Naive thymus-derived CD4-positive, alpha-beta T cell (primary cell): ENCODE measurements at regions not wholly inside any gene's neighbourhood (a gene's known extent, or its start where the extent isn't known, plus 50 kb on each side); places are given as distances from the start of the nearest gene placed in this dataset.
"Not testable (repeated sequence)": the region's sequence is repeated elsewhere in the genome, so short reads cannot be mapped to it uniquely, and the experiment has no call there.

Source experiments
- ATAC-seq: fragments of 150-1000 bp; cut with Tn5 transposase; 2 replicates; pipeline ENCODE4 v1.10.0; 2021; ENCODE audit warnings: mild to moderate bottlenecking, moderate library complexity
- CTCF ChIA-PET: fragments of 350-600 bp; sonication (Branson Sonifier 250); formaldehyde crosslinking; loops from one replicate; lab custom pipeline; 2021; ENCODE audit warnings: antibody characterized with exemption; lab: Charles Lee
- POLR2A ChIA-PET: fragments of 350-600 bp; sonication (Branson Sonifier 250); formaldehyde crosslinking; loops from one replicate; lab custom pipeline; 2021; ENCODE audit warnings: antibody characterized with exemption, inconsistent platforms; lab: Charles Lee
- DNase-seq, 9 donors: peaks; one replicate each; pipeline versions ENCODE4 v3.0.0 to v3.0.0-alpha.2; 2020 to 2022; ENCODE audit warnings: mixed read lengths in 1 of 9
- H3K27ac ChIP-seq: one replicate; pipeline ENCODE4 v1.7.0; 2013; ENCODE audit warnings: mild to moderate bottlenecking, low read depth, low read length, moderate library complexity
- H3K27me3 ChIP-seq, 2 donors: one replicate each; pipeline ENCODE4 v1.7.0; 2013; ENCODE audit warnings: low read length in 2 of 2, mild to moderate bottlenecking in 2 of 2, moderate library complexity in 2 of 2; ENCODE audit not compliant: control insufficient read depth in 2 of 2, insufficient read depth in 2 of 2
- H3K36me3 ChIP-seq, 3 experiments: 1 replicate in 2 of 3; 2 replicates in 1 of 3; pipeline ENCODE4 v1.7.0; 2013; ENCODE audit warnings: low read length in 3 of 3, mild to moderate bottlenecking in 3 of 3, moderate library complexity in 1 of 3; ENCODE audit not compliant: insufficient read depth in 3 of 3, control insufficient read depth in 2 of 3
- H3K4me1 ChIP-seq, 2 donors: one replicate each; pipeline ENCODE4 v1.7.0; 2013; ENCODE audit warnings: low read length in 2 of 2, mild to moderate bottlenecking in 2 of 2, moderate library complexity in 1 of 2; ENCODE audit not compliant: control insufficient read depth in 2 of 2, insufficient read depth in 2 of 2
- H3K4me3 ChIP-seq: 2 replicates; pipeline ENCODE4 v1.7.0; 2013; ENCODE audit warnings: mild to moderate bottlenecking, low read length
- H3K9me3 ChIP-seq, 3 experiments: 1 replicate in 2 of 3; 2 replicates in 1 of 3; pipeline ENCODE4 v1.7.0; 2013; ENCODE audit warnings: low read length in 3 of 3; ENCODE audit not compliant: control insufficient read depth in 2 of 3
- H3K27ac Mint-ChIP-seq, 9 donors: one replicate each; pipeline ENCODE4 v1.8.0; 2020 to 2022; ENCODE audit warnings: mixed read lengths in 9 of 9, mild to moderate bottlenecking in 8 of 9, moderate library complexity in 5 of 9, inconsistent platforms in 2 of 9
- H3K27me3 Mint-ChIP-seq, 5 donors: one replicate each; pipeline ENCODE4 v1.8.0; 2021 to 2022; ENCODE audit warnings: mixed read lengths in 5 of 5, mild to moderate bottlenecking in 1 of 5
- H3K36me3 Mint-ChIP-seq, 5 donors: one replicate each; pipeline ENCODE4 v1.8.0; 2020 to 2022; ENCODE audit warnings: mixed read lengths in 5 of 5, mild to moderate bottlenecking in 3 of 5, inconsistent platforms in 1 of 5
- H3K4me1 Mint-ChIP-seq, 7 donors: one replicate each; pipeline ENCODE4 v1.8.0; 2020 to 2022; ENCODE audit warnings: mixed read lengths in 7 of 7, mild to moderate bottlenecking in 3 of 7, inconsistent platforms in 1 of 7
- H3K4me3 Mint-ChIP-seq, 10 donors: one replicate each; pipeline ENCODE4 v1.8.0; 2020 to 2022; ENCODE audit warnings: mild to moderate bottlenecking in 10 of 10, mixed read lengths in 10 of 10, moderate library complexity in 6 of 10, inconsistent platforms in 2 of 10
- H3K9me3 Mint-ChIP-seq, 11 donors: one replicate each; pipeline ENCODE4 v1.8.0; 2020 to 2022; ENCODE audit warnings: mixed read lengths in 11 of 11, mild to moderate bottlenecking in 4 of 11, inconsistent platforms in 1 of 11, moderate library complexity in 1 of 11
- intact Hi-C, 2 donors: fragments of 100-400 bp; cut with micrococcal nuclease; formaldehyde crosslinking; loops; one replicate each; pipeline ENCODE4 v1.15.1; 2023

DNA sequence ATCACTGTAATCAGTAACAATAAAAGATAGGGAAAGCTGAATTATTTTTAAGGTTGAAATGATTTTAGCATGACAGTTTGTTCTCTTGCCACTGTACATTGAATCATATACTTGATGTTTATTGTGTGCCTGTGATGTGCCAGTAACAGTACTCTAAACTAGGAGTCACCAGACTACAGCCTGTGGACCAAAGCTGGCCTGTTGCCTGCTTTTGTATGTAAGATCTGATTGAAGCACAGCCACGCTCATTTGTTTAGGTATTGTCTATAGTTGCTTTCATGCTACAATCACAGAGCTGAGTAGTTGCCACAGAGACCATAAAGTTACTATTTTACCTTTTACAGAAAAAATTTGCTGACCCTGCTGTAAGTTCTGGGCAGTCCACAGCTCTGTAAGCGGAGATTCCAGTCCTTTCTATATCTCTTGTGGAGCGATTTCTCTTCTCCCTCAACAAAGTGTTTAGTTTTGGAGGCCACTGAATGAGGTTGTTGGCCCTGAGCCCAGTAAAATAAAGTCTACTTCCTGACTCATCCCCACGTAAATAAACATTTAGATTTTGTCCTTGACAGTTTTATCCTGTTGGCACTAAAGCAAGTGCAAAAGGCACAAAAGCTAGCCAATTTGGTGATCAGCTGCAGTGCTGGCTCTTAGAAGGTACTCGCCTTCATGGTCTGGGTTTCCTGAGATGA is 173.7 kb upstream of the VKORC1L1 start:
- H3K4me1 Mint-ChIP-seq, ATAC-seq, H3K27ac Mint-ChIP-seq, H3K4me3 Mint-ChIP-seq, H3K9me3 Mint-ChIP-seq, POLR2A ChIA-PET, H3K27me3 ChIP-seq, H3K36me3 ChIP-seq, H3K9me3 ChIP-seq, DNase-seq, CTCF ChIA-PET, H3K4me3 ChIP-seq, intact Hi-C loops, H3K27ac ChIP-seq, H3K36me3 Mint-ChIP-seq, H3K4me1 ChIP-seq, H3K27me3 Mint-ChIP-seq: not testable (repeated sequence)

DNA sequence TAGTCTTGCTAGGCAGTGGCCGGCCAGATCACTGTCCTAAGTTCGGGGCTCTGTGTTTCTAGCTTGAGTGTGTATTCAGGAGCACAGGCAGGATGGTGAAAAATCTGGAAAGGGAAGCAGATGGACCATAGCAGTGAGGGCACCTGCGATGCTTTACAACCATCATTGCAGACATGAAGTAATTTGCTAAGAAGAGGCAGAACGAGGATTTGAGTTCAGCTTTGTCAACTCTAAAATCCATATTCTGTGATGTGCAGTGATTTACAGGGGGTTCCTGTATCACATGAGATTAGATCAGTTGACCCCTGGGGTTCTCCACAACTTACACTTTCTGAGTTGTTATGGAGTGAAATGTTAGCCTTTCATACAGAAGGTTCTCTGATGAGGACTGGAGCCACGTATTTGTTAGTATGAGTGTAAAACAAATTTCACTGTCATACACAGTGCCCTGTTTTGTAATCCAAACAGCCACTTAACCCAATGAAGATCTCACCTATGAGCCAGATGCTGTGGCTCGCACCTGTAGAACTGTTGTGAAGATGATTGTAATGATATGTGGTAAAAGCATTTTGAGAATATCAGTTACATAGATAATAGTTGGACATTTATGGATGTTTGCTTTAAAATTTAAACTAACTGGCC is 173.0 kb upstream of the VKORC1L1 start:
- H3K4me1 Mint-ChIP-seq, H3K36me3 ChIP-seq, DNase-seq, H3K27me3 ChIP-seq, H3K27me3 Mint-ChIP-seq, H3K4me3 Mint-ChIP-seq, ATAC-seq, H3K9me3 Mint-ChIP-seq, intact Hi-C loops, POLR2A ChIA-PET, CTCF ChIA-PET, H3K4me1 ChIP-seq, H3K27ac ChIP-seq, H3K4me3 ChIP-seq, H3K27ac Mint-ChIP-seq, H3K9me3 ChIP-seq, H3K36me3 Mint-ChIP-seq: not testable (repeated sequence)

GRCh38 chr7:65719123-65719798 is 153.6 kb upstream of the VKORC1L1 start:
- CTCF ChIA-PET, H3K36me3 ChIP-seq, H3K27me3 Mint-ChIP-seq, H3K4me1 ChIP-seq, intact Hi-C loops, H3K4me3 ChIP-seq, POLR2A ChIA-PET, H3K27me3 ChIP-seq, ATAC-seq, H3K4me1 Mint-ChIP-seq, DNase-seq, H3K9me3 ChIP-seq, H3K27ac ChIP-seq, H3K4me3 Mint-ChIP-seq, H3K36me3 Mint-ChIP-seq, H3K9me3 Mint-ChIP-seq, H3K27ac Mint-ChIP-seq: not testable (repeated sequence)

DNA sequence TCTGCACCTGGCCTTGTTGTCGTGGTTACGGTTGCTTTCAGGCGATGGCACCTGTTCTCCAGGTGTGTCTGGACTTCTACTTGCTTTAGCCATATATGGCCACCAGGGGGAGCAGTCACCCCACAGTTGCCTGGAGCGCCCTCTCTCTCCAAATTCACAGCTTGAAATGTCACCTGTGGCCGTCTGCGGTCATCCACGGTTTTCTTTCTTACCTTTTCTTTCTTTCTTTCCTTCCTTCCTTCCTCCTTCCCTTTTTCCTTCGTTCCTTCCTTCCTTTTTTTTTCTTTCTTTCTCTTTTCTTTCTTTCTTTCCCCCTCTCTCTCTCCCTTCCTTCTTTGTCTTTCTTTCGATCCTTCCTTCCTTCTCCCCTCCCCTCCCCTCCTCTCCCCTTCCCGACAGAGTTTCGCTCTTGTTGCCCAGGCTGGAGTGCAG is 150.5 kb upstream of the VKORC1L1 start:
- intact Hi-C loops, result loop anchor here (1.0 to 5.0 kb wide), 5 partner anchors 48 to 260 kb away; partner anchors contain the start of gene GUSB (in 1 of the 2)

GRCh38 chr7:65727182-65727581 is 145.7 kb upstream of the VKORC1L1 start:
- H3K27me3 ChIP-seq, intact Hi-C loops, DNase-seq, CTCF ChIA-PET, H3K9me3 Mint-ChIP-seq, H3K9me3 ChIP-seq, H3K36me3 Mint-ChIP-seq, H3K4me1 ChIP-seq, ATAC-seq, H3K4me3 Mint-ChIP-seq, H3K27me3 Mint-ChIP-seq, H3K4me3 ChIP-seq, H3K4me1 Mint-ChIP-seq, H3K27ac Mint-ChIP-seq, H3K27ac ChIP-seq, POLR2A ChIA-PET, H3K36me3 ChIP-seq: not testable (repeated sequence)

More for the DNA sequence above, 150.5 kb upstream of the VKORC1L1 start:
- H3K9me3 ChIP-seq, result no peaks in the 10 kb centered on the region
- no peaks in the 10 kb centered on the region for H3K9me3 Mint-ChIP-seq
- no peak overlapping the region for H3K4me3 ChIP-seq
- H3K4me1 ChIP-seq, result no peaks in the 10 kb centered on the region
- peak overlapping the region in 3 of 10 donors; percentile 15 to 56 (median 25) for H3K4me3 Mint-ChIP-seq
- H3K27ac Mint-ChIP-seq, result peak overlapping the region in 1 of 9 donors; percentile 47
- peaks cover 0 to 9% (median 0%) of the 10 kb centered on the region in 3 experiments for H3K36me3 ChIP-seq
- no peak overlapping the region for H3K27ac ChIP-seq
- no peaks in the 10 kb centered on the region for H3K27me3 Mint-ChIP-seq
- H3K27me3 ChIP-seq, result no peaks in the 10 kb centered on the region
- peak; percentile 93 for ATAC-seq
- H3K36me3 Mint-ChIP-seq, result peaks cover 0 to 10% (median 0%) of the 10 kb centered on the region in 5 donors
- CTCF ChIA-PET, result interaction anchor here (0.7 to 0.9 kb wide), 2 partner anchors 30 to 116 kb away, joined by 4 read pairs; no protein-coding TSS in a partner anchor
- peaks cover 0 to 5% (median 0%) of the 10 kb centered on the region in 7 donors for H3K4me1 Mint-ChIP-seq
- POLR2A ChIA-PET, result no interaction called here
- peak; percentile 47 to 75 (median 67) for DNase-seq

GRCh38 chr7:65731129-65731528 is 141.7 kb upstream of the VKORC1L1 start:
- Histone ChIP-seq H3K36me3 (peaks cover 0 to 5% (median 0%) of the 10 kb centered on the region in 3 experiments), H3K27ac (peak overlapping the region; percentile 21), H3K4me1 (peaks cover 0 to 5% of the 10 kb centered on the region in 2 donors), H3K9me3 (no peaks in the 10 kb centered on the region), H3K4me3 (no peak overlapping the region), H3K27me3 (no peaks in the 10 kb centered on the region)
- ChIA-PET CTCF (no interaction called here), POLR2A (no interaction called here)
- Mint-ChIP-seq H3K4me3 (peak overlapping the region; percentile 32 to 83 (median 66)), H3K9me3 (no peaks in the 10 kb centered on the region), H3K27me3 (no peaks in the 10 kb centered on the region), H3K4me1 (peaks cover 4 to 14% (median 6%) of the 10 kb centered on the region in 7 donors), H3K36me3 (peaks cover 0 to 14% (median 0%) of the 10 kb centered on the region in 5 donors), H3K27ac (peak overlapping the region in 4 of 9 donors; percentile 11 to 74 (median 67))
- intact Hi-C loops, result no loop called here
- DNase-seq (no peak), ATAC-seq (no peak)
